Stomach (tissue), 8 donors: ENCODE measurements at regions not wholly inside any gene's neighbourhood (a gene's known extent, or its start where the extent isn't known, plus 50 kb on each side); places are given as distances from the start of the nearest gene placed in this dataset.

ENCODE experiments used
- DNase-seq, 2 donors: peaks; one replicate each; pipeline versions ENCODE4 v3.0.0 to v3.0.0-alpha.2; 2013 to 2019
- H3K27ac ChIP-seq, 5 donors: fragments of 200-600 bp in 4 of 5; sonication (generic) in 4 of 5; one replicate each; pipeline ENCODE4 v1.5.1; 2013 to 2019; ENCODE audit warnings: mild to moderate bottlenecking in 1 of 5, moderate library complexity in 1 of 5
- H3K27me3 ChIP-seq, 3 donors: fragments of 200-600 bp; sonication (generic); one replicate each; pipeline ENCODE4 v1.5.1; 2017 to 2019; ENCODE audit warnings: mixed run types in 1 of 3
- H3K36me3 ChIP-seq, 4 donors: fragments of 200-600 bp; sonication (generic); 1 replicate in 3 of 4; 2 replicates in 1 of 4; pipeline ENCODE4 v1.5.1; 2016 to 2019
- H3K4me1 ChIP-seq, 4 donors: fragments of 200-600 bp; sonication (generic); one replicate each; pipeline ENCODE4 v1.5.1; 2016 to 2019
- H3K4me3 ChIP-seq, 4 donors: fragments of 200-600 bp; sonication (generic) in 3 of 4; one replicate each; pipeline ENCODE4 v1.5.1; 2016 to 2019; ENCODE audit warnings: mild to moderate bottlenecking in 1 of 4
- H3K9me3 ChIP-seq, 4 donors: fragments of 200-600 bp; sonication (generic); one replicate each; pipeline ENCODE4 v1.5.1; 2016 to 2019
- CTCF ChIP-seq, 7 experiments: fragments of 450-650 bp in 4 of 7; fragments of 200-600 bp in 3 of 7; sonication (generic) in 3 of 7; IDR thresholded peaks; one replicate each; pipeline ENCODE4 v1.5.1; 2016 to 2019; ENCODE audit warnings: antibody characterized with exemption in 7 of 7, control low read depth in 2 of 7, mild to moderate bottlenecking in 1 of 7
- EP300 ChIP-seq: sonication (generic); formaldehyde crosslinking; IDR thresholded peaks from one replicate; pipeline ENCODE4 v1.6.1; 2017; ENCODE audit warnings: antibody characterized with exemption
- POLR2A ChIP-seq, 4 donors: fragments of 450-650 bp; IDR thresholded peaks; one replicate each; pipeline ENCODE4 v1.6.1; 2016; ENCODE audit warnings: antibody characterized with exemption in 4 of 4, control low read depth in 2 of 4, mild to moderate bottlenecking in 1 of 4, moderate library complexity in 1 of 4
- POLR2AphosphoS5 ChIP-seq, 3 donors: sonication (generic); formaldehyde crosslinking; IDR thresholded peaks; one replicate each; pipeline ENCODE4 v1.6.1; 2016; ENCODE audit warnings: antibody characterized with exemption in 3 of 3
- WGBS, 5 donors: extraction: QIAGEN DNeasy Blood & Tissue Kit in 3 of 5; methylation state at CpG; one replicate each; pipeline versions ENCODE4 v1.1.5 to v1.1.7; 2013 to 2018; 5-methylcytosine and 5-hydroxymethylcytosine counted together
- intact Hi-C: fragments of 100-400 bp; cut with DNase I; formaldehyde crosslinking; loops from one replicate; pipeline ENCODE4 v1.15.1; 2023; ENCODE audit warnings: low total_unique reads
- donor health status: healthy with polysubstance abuse.
- donor health status: Bipolar disorder and iron deficiency.
- donor health status: healthy.

- H3K4me3 ChIP-seq, result no peak overlapping the region
- TF ChIP-seq POLR2A (IDR thresholded peaks at IDR 0.05), result no peak
- no peak for TF ChIP-seq POLR2AphosphoS5 (IDR thresholded peaks at IDR 0.05)
- no peak for TF ChIP-seq CTCF (IDR thresholded peaks at IDR 0.05)
- TF ChIP-seq EP300, result no peak
Measured at GRCh38 chr11:16460508-16460907, 104.2 kb upstream of the SOX6 start.

GRCh38 chr11:16456366-16456765, 100.0 kb upstream of the SOX6 start:
- H3K27ac ChIP-seq, result no peak overlapping the region
- no peak overlapping the region for H3K4me3 ChIP-seq
- TF ChIP-seq EP300 (no peak), POLR2AphosphoS5 (IDR thresholded peaks at IDR 0.05) (no peak), POLR2A (IDR thresholded peaks at IDR 0.05) (no peak), CTCF (IDR thresholded peaks at IDR 0.05) (no peak)
- H3K4me1 ChIP-seq, result no peaks in the 10 kb centered on the region
- H3K9me3 ChIP-seq, result no peaks in the 10 kb centered on the region
- 25 to 49% (median 42%) methylated on average over 2 of the region's 2 CpGs for WGBS, 5 donors
- intact Hi-C loops, result no loop called here
- no peak for DNase-seq
- H3K36me3 ChIP-seq, result no peaks in the 10 kb centered on the region
- no peaks in the 10 kb centered on the region for H3K27me3 ChIP-seq

More at GRCh38 chr11:16460508-16460907, 104.2 kb upstream of the SOX6 start:
- H3K36me3 ChIP-seq, result no peaks in the 10 kb centered on the region
- no peaks in the 10 kb centered on the region for H3K9me3 ChIP-seq
- no peak overlapping the region for H3K27ac ChIP-seq
- no peak for DNase-seq
- H3K4me1 ChIP-seq, result no peaks in the 10 kb centered on the region
- intact Hi-C loops, result no loop called here
- no peaks in the 10 kb centered on the region for H3K27me3 ChIP-seq

GRCh38 chr11:16454289-16454863, 98.0 kb upstream of the SOX6 start:
- Histone ChIP-seq H3K9me3 (no peaks in the 10 kb centered on the region), H3K27me3 (no peaks in the 10 kb centered on the region), H3K27ac (no peak overlapping the region), H3K4me1 (no peaks in the 10 kb centered on the region), H3K4me3 (no peak overlapping the region), H3K36me3 (no peaks in the 10 kb centered on the region)
- no peak for TF ChIP-seq CTCF (IDR thresholded peaks at IDR 0.05)
- TF ChIP-seq EP300, result no peak
- TF ChIP-seq POLR2AphosphoS5 (IDR thresholded peaks at IDR 0.05), result no peak
- no peak for TF ChIP-seq POLR2A (IDR thresholded peaks at IDR 0.05)
- intact Hi-C loops, result no loop called here
- 34 to 49% (median 45%) methylated on average over 2 of the region's 2 CpGs for WGBS, 5 donors
- no peak for DNase-seq

- H3K4me1 ChIP-seq, result no peaks in the 10 kb centered on the region
- H3K4me3 ChIP-seq, result no peak overlapping the region
- H3K27ac ChIP-seq, result no peak overlapping the region
- no peaks in the 10 kb centered on the region for H3K27me3 ChIP-seq
- no peak for TF ChIP-seq POLR2A (IDR thresholded peaks at IDR 0.05)
- TF ChIP-seq POLR2AphosphoS5 (IDR thresholded peaks at IDR 0.05), result no peak
- no peak for TF ChIP-seq EP300
- no peak for TF ChIP-seq CTCF (IDR thresholded peaks at IDR 0.05)
- DNase-seq, result no peak
- intact Hi-C loops, result no loop called here
- H3K9me3 ChIP-seq, result no peaks in the 10 kb centered on the region
- H3K36me3 ChIP-seq, result no peaks in the 10 kb centered on the region
- WGBS, 5 donors, result 67 to 93% (median 84%) methylated on average over 1 of the region's 1 CpG
Measured at GRCh38 chr11:16448123-16448717, 91.9 kb upstream of the SOX6 start.
